ENCODE measurements at regions not wholly inside any gene's neighbourhood (a gene's known extent, or its start where the extent isn't known, plus 50 kb on each side); places are given as distances from the start of the nearest gene placed in this dataset.
"Not testable (repeated sequence)": the region's sequence is repeated elsewhere in the genome, so short reads cannot be mapped to it uniquely, and the experiment has no call there.

DNA sequence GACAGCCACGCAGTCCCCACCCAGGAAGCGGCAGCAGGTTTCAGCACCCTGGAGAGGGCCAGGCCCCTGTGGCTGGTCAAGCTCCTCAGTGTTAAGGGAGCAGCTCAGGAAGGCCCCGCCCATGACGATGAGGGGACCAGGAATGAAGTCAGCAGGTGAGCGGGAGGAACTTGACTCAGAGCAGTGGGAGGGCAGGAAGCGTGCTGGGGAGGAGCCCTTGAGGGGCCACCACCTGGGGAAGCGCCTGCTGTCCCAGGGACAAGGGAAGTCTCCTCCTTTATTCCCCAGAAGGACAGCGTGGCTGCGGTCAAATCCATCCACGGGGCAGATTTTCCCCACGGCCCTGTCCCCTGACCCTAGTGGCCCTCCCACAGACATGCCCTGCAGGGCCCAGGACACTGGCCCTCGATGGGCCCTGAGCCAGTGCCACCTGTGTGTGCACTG, 357.6 kb downstream of the ADGRD1 start:
- not testable (repeated sequence) for H3K4me3 ChIP-seq (ENCODE audit: low read depth, low read length)

DNA sequence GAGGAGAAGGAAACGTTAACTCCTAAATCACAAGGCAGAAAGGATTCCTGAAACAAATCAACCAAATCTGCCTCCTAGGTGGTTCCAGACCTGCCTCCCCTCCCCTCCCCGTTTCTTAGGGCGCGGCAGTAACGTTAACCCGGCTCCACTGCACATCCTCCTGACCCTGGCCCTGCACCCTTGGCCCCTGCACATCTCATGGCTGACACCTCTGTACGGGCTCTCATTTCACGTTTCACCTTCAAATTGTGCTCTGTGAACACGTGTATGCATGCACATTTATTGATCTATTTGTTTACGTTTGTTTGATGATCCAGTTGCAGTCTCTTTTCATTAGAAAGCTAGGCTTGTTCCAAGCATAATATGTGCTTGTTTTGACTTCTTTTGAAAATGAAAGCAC, 358.1 kb downstream of the ADGRD1 start:
- H3K4me3 ChIP-seq (ENCODE audit: low read depth, low read length), result no peak overlapping the region

DNA sequence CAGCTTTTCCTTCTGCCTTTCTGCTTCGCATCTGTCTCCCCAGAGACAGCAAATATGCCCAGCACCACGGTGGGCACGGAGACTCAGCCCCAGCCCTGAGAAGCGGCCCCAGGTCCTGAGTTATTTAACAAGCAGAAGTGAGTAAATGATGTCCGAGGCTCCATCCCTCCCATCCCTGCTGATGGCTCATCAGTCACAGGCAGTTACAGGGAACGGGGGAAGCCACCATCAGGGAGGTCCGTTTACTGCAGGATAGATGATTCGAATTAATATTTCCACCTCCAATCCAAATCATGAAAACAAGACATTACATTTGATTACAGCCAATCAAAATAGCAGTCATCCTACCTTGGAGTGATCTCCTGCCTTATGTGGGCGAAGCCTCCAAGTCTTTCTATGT, 358.7 kb downstream of the ADGRD1 start:
- H3K4me3 ChIP-seq (ENCODE audit: low read depth, low read length), result not testable (repeated sequence)

DNA sequence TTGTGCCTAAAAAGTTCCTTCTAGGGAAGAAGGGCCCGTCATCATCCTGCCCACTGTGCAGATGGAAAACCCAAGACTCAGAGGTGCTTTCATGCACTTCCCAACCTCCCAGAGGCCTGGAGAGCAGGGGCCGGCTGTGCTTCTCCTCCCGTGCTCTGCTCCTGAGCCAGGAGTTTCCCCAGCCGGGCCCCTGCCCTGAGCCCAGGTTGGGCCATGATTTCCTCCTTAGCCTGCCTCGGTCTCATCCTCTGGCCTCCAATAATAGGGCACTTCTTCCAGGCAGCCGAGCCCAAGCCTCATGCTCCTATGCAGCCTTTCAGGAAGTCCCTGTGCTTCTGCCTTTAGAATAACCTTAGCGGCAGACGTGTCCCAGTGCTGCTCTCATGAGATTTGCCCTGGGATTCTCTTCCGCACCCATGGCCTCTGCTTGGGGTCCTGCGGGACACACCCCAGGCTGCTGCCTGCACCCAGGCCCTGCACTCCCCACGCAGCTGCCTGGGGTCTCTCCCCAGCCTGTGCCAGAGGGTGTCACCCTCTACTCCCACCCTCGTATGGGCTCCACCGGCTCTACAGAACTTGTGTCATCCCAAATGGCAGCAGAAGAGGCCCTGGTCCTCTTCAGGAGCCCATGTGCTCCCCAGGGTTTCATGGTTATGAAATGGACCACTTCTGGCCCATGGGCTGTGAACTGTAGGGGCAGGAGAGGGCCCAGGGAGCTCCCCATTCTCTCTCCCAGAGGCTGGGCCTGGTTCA, 359.3 kb downstream of the ADGRD1 start:
- H3K4me3 ChIP-seq (ENCODE audit: low read depth, low read length), result no peak overlapping the region

DNA sequence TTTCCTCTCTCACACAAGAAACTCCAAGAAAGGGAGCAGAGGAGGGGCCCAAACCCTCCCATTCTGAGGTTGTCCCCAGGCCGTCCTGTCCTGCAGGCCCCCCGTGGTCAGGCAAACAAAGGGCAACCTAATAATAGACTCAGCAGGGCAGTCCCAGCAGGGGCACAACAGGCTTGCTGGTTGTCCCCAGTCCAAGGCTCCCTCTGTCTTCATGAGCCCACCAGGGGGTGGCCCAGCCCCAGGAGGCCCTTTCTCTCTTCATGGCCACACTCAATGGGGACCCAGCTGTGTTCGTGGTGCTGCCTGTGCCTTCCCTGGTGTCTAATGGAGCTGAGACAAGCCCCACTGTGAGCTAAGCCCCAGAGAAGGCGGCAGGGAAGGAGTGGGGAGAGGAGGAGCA, 359.9 kb downstream of the ADGRD1 start:
- H3K4me3 ChIP-seq (ENCODE audit: low read depth, low read length), result no peak overlapping the region

DNA sequence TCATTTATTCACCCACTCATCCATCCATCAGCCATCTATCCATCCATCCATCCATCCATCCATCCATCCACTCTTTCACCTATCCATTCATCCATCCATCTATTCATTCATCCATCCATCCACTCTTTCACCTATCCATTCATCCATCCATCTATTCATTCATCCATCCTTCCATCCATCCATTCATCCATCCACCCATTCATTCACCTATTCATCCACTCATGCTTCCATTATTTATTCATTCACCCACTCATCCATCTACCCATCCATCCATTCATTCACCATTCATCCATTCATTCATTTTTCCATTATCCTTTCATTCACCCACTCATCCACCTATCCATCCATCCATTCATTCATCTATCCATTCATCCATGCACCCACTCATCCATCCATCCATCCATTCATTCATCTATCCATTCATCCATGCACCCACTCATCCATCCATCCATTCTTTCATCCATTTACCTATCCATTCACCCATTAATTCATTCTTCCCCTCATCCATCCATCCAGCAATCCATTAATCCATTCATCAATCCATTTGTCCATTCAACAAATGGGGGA, 360.9 kb downstream of the ADGRD1 start:
- no peak overlapping the region for H3K4me3 ChIP-seq (ENCODE audit: low read depth, low read length)

DNA sequence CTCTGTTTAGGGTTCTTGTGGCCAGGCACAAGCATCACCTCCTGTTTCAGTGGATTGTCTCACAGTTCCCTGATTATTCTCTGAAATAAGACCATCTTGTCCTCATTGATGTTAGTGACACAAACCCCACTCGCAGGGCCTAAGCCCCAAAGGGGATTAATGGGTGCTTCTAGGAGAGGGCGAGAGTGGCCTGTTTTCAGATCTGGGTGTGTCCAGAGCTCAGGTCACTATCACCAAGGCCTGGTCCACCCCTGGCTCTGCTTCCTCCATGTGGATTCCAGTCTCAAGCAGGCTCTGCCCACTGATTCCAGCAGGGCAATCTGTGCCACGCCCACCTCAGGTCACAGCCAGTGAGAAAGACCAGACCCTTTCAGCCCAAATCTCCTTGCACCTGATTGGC, 361.9 kb downstream of the ADGRD1 start:
- no peak overlapping the region for H3K4me3 ChIP-seq (ENCODE audit: low read depth, low read length)

DNA sequence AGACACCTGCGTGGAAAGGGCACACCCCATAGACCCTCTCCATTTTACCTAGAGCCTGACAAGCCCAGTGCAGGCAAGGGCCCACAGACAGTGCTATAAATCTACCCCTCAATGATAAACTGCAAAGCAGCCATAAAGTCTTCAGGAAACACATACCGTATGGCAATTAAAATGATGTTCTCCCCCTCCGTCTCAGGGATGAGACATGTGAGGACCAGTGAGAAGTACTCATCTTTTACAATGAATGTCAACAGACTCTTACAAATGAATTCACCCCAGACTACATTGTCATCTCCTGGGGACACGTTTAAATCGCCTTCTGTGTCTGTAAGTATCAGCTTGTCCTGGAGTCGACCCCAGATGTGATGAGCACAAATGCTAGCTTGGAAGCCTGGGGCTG, 362.7 kb downstream of the ADGRD1 start:
- H3K4me3 ChIP-seq (ENCODE audit: low read depth, low read length), result no peak overlapping the region

DNA sequence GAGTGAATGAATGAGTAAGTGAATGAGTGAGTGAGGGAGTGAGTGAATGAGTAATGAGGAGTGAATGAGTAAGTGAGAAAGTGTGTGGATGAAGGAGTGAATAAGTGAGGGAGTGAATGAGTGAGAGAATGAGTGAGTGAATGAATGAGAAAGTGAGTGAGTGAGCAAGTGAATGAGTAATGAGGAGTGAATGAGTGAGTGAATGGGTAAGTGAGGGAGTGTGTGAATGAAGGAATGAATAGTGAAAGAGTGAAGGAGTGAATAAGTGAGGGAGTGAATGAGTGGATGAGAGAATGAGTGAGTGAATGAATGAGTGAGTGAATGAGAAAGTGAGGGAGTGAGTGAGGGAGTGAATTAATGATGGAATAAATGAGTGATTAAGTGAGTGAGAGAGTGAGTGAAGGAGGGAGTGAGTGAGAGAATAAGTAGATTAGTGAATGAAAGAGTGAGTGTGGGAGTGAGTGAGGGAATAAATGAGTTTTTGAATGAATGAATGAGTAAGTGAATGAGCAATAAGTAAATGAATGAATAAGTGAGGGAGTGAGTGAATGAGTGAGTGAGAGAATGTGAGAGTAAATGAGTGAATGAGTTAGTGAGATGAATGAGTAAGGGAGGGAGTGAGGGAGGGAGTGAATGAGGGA, 364.5 kb downstream of the ADGRD1 start:
- H3K4me3 ChIP-seq (ENCODE audit: low read depth, low read length), result no peak overlapping the region

DNA sequence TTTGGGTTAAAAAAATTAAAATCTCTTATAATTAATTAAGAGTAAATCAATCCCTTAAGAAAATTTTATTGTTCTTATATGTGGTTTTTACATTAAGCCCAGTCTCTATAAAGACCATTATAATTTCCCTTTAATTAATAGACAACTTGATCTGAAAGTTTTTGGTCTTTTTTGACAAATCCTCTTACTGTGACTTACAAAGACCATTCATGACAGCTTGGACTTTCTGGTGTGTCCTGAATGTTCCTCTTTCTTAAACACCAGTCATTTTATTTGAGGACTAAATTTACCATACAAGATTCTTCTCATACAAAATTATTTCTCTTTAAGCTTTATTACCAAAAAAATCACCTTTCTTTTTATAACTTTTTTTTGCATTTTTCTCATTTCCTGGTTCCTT, 368.3 kb downstream of the ADGRD1 start:
- no peak overlapping the region for H3K4me3 ChIP-seq (ENCODE audit: low read depth, low read length)

DNA sequence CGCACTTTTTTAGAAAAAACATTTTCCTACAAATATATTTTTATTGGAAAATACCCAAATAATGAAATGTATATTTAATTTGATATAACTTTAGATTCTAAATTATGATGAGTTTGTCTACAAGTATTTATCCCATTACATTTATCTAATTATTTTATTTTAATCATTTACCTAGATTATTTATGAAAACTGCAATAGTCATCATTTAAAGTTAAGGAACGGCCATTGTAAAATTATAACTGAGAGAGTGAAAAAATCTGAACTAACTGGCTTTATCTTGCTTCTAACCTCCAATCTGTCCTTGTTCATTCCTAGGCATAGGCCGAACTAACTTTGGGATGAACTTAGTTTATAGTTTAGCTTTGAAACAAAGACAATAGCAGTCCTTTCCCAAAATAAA, 368.8 kb downstream of the ADGRD1 start:
- not testable (repeated sequence) for H3K4me3 ChIP-seq (ENCODE audit: low read depth, low read length)

DNA sequence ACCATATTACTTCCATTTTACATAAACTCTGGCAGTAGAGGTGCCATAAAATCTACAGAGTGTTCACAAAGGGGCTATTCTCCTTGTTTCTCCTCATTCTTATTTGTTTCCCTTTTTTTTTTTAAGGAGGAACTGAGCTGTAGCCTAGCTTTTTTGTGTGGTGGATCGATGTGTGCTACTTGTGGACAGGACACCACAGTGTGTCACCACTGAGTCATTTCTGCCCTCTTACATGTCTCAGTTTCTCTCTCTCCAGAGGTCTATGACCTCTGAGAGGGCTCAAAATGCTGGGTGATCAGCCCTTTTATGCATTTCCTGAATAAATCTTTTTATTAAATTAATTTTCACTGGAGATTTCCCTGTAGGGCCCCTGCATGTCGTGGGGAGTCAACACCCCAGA, 370.2 kb downstream of the ADGRD1 start:
- H3K4me3 ChIP-seq (ENCODE audit: low read depth, low read length), result no peak overlapping the region

DNA sequence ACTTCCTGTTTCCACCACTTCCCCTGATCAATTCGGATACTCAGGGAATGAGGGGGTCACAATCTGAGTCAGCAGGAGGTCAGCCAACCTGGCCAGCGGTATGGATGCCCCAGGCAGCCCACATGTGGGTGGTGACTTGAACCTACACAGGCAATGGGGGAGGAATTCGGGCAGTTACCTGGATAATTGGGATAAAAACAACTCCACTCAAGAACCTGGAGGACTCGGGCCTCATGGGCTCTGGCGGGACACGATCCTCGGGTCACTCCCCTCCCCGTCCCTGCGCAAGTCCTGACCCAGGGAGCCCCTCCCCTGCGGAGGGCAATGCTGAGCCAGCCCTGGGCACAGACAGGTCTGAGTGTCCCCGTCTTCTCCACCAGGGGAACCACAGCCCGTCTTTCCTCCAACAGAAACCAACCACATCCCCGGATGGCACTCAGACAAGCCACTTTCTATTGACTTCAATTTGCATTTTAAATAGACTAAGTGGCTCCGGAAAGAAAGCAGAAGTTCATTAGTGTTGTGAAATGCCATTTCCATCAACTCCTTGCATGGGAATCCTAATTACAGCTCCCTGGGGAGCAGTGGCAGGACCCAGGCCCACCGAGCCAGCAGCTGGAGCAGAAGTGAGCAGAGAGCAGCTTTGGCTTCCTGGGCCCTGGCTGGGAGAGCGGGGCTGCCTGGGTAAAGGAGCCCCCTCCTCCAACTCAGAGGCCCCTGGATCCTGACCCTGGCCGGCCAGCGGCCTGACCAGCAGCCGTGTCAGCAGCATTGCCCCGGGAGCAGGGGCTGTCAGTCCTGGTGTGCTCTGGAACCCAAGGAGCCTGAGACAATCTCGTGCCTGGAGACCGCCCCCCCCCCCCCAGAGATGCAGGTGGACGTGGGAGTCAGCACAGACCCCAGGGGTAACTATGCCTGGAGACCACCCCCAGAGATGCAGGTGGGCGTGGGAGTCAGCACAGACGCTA, 374.1 kb downstream of the ADGRD1 start:
- H3K4me3 ChIP-seq (ENCODE audit: low read depth, low read length), result no peak overlapping the region

DNA sequence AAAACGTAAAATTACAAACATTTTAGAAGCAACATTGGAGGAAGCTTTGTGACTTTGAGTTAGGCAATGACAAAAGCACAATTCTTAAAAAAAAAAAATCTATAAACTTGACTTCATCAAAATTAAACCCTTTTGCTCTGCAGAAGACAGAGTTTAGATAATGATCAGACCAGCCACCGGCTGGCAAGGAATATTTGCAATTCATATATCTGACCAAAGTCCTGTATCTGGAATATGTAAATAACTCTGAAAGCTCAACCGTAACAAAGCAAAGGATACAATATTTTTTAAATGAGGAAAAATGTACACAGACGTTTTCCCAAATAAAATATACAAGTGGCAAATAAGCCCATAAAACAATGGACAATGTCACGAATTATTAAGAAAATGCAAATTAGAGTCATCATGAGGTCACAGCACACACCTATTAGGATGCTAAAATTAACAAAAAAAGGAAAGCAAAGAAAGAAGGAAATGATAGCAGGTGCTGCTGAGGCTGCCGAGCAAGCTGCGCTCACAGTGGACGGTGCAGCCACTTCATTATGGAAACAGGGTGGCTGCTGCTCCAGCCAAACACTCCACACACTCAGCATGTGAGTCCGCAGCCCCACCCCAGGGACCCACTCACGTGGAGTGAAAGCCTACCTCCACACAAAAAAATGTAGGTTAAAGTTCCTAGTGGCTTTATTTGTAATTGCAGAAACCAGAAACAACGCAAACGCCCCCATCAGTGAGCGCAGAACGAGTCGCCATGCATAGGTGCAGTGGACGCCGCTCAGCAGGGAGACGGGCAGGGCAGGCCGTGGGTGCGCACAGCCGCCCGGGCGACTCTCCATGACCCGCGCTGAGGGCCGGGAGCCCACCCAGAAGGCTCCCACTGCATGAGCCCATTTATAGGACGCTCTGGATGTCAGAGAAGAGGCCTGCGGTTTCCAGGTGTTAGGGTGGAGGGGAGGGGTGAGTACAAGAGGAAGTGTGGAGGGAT, 375.4 kb downstream of the ADGRD1 start:
- not testable (repeated sequence) for H3K4me3 ChIP-seq (ENCODE audit: low read depth, low read length)

DNA sequence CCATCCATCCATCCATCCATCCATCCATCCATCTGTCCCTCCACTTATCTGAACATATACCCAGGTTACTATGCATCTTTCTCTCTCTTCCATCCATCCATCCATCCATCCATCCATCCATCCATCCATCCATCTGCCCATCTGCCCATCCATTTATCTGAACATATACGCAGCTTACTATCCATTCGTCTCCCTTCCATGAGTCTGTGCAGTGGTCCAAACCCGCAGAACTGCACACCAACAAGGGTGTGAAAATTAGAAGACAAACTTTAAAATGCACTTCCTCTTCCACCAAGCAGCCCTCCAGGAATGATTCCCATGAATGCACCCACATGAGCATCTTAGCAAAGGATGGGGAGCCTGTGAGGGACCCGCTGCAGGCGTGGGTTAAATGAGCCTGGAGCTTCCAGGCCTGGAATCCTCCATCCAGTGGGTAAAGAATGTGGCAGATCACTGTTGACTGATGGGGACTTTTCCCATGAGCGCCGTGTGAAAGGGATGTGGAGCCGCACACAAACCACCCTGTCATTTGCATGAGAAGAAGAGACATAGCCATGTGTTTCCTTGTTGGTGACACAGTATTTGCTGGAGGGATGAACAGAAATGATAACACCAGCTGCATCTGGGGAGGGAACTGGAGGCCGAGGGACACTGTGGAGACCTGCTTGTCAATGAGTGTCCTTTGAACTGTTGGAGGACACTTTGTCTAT, 376.6 kb downstream of the ADGRD1 start:
- H3K4me3 ChIP-seq (ENCODE audit: low read depth, low read length), result no peak overlapping the region

DNA sequence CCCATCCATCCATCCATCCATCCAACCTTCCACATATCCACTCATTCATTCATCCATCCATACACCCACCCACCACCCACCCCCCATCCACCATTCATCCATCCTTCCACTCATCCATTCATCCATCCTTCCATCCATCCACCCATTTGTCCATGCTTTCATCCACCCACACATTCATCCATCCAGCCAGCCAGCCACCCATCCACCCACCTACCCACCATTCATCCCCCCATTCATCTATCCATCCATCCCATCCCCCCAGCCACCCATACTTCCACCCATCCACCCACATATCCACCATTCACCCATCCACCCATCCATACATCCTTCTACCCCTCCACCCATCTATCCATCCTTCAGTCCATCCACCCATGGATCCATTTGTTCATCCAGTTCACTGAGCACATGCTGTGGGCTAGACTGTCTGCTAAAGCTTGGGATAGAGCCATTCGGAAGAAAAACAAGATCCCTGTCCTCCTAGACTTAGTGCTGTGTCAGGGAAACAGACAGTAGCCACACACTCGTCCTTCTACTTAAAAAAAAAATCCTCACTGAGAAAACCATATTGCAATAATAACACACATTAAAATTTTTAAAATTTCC, 377.5 kb downstream of the ADGRD1 start:
- no peak overlapping the region for H3K4me3 ChIP-seq (ENCODE audit: low read depth, low read length)

DNA sequence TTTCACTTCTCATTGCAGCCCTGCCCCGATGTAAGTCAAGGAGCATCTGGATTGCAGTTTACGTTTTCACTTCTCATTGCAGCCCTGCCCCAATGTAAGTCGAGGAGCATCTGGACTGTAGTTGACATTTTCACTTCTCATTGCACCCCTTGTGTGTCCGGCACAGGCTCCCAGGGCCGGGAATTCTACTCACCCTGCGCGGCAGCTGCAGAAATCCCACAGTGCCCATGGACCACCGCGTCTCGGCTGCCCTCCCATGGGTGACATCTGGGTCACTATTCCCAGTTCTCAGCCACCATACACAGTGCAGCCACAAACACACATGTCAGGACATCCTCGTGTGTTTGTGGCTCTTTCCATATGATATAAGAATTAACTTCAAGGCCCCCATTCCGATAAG, 378.5 kb downstream of the ADGRD1 start:
- H3K4me3 ChIP-seq (ENCODE audit: low read depth, low read length), result no peak overlapping the region

DNA sequence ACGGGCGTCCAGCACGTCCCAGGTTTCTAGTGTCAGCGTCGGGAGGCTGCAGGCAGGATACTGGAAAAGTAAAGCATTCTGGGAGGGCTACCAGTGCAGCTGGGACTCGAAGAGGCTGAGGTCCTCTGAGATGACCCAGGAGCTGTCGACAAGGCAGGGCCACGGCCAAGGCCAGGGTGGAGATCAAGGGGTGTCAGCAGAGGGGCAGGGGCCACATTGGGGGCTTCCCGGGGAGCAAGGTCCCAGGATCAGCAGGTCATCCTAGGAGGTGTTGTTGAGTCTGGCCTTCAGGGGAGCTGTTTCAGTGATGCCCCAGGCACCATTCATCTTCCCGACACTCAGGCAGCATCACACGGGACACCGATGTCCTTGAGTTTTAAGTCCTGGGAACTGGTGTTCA, 377.8 kb upstream of the SFSWAP start:
- H3K4me3 ChIP-seq (ENCODE audit: low read depth, low read length), result no peak overlapping the region

All from iPS-11a (cell line).